Psoas muscle (tissue), 7 donors: ENCODE measurements at regions not wholly inside any gene's neighbourhood (a gene's known extent, or its start where the extent isn't known, plus 50 kb on each side); places are given as distances from the start of the nearest gene placed in this dataset.

ENCODE experiments used
- ATAC-seq, 4 donors: fragments of 200-7000 bp; cut with Tn5 transposase; one replicate each; pipeline ENCODE4 v1.9.1; 2020; ENCODE audit warnings: moderate library complexity in 3 of 4, mild to moderate bottlenecking in 2 of 4
- DNase-seq, 2 donors: peaks; one replicate each; pipeline ENCODE4 v3.0.0-alpha.2; 2020
- H3K27ac ChIP-seq: fragments of 200-600 bp; one replicate; pipeline ENCODE4 v1.8.0; 2022
- H3K27me3 ChIP-seq, 3 donors: fragments of 200-600 bp in 1 of 3; one replicate each; pipeline versions ENCODE4 v1.6.1 to v1.8.0; 2013 to 2022; ENCODE audit warnings: low read length in 2 of 3, mild to moderate bottlenecking in 2 of 3, moderate library complexity in 1 of 3; ENCODE audit not compliant: insufficient read depth in 3 of 3
- H3K36me3 ChIP-seq, 2 donors: fragments of 200-600 bp in 1 of 2; one replicate each; pipeline versions ENCODE4 v1.6.1 to v1.8.0; 2013 to 2022; ENCODE audit warnings: low read depth in 1 of 2, mild to moderate bottlenecking in 1 of 2, moderate library complexity in 1 of 2; ENCODE audit not compliant: insufficient read depth in 1 of 2
- H3K4me1 ChIP-seq: fragments of 200-600 bp; one replicate; pipeline ENCODE4 v1.8.0; 2022
- H3K4me3 ChIP-seq: fragments of 200-600 bp; one replicate; pipeline ENCODE4 v1.8.0; 2022; ENCODE audit warnings: mild to moderate bottlenecking
- H3K9me3 ChIP-seq: fragments of 200-600 bp; one replicate; pipeline ENCODE4 v1.8.0; 2022
- WGBS, 3 donors: extraction: QIAGEN DNeasy Blood & Tissue Kit; methylation state at CpG; one replicate each; pipeline versions ENCODE4 v1.1.6 to v1.1.7; 2013; 5-methylcytosine and 5-hydroxymethylcytosine counted together
- intact Hi-C, 2 donors: fragments of 100-400 bp; cut with DNase I; formaldehyde crosslinking; loops; one replicate each; pipeline versions ENCODE4 v1.11.0 to v1.14.2; 2022
- TF ChIP-seq, protein P1 (sequence below): fragments of 200-600 bp; IDR thresholded peaks from one replicate; pipeline ENCODE4 v1.8.0; 2022; ENCODE audit warnings: antibody characterized with exemption
- donor health status: healthy with polysubstance abuse.
- donor health status: DM: no; HTN: no; CAD: no; lungs with moderate emphysema.
- donor health status: Bipolar disorder and iron deficiency.
- donor health status: healthy.
- donor health status: DM: yes; HTN: yes; CAD: no.
- donor health status: DM: no; HTN: no; CAD: no.
- donor health status: DM: yes; HTN: yes; CAD: no.

DNA sequence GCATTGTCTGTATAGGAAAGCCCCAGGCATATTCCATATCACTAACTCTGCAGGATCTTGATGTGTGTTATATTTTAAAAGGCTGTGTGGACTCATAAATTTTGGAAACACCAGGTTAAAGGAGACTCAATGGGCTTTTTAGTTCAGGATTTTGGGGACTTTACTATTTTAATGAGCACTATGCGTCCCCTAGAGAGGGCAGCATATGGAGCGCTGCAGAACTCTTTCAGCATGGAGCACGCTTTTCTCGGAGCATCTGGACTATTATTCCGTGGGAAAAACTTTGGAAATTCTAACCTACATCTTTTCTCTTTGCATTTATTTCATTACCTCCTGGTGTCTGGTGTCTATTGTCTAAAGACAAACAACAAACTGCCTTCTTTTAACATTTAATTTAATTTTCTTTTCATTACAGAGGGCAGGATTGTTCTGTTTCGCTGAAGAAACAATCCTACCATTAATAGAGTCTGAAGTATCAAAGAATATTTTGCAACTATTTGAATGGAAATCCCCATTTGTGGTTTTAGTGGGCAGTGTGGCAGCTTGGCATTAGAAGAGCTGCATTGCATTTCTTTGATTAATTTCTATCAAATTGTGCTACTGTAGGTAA, 399.9 kb upstream of the HSF2 start:
- ATAC-seq (no peak), DNase-seq (no peak)
- no peak overlapping the region for H3K27ac ChIP-seq
- 74 to 78% (median 75%) methylated on average over 6 of the region's 6 CpGs for WGBS, 3 donors
- H3K36me3 ChIP-seq = no peaks in the 10 kb centered on the region
- no peaks in the 10 kb centered on the region for H3K27me3 ChIP-seq
- TF ChIP-seq, protein P1, sequence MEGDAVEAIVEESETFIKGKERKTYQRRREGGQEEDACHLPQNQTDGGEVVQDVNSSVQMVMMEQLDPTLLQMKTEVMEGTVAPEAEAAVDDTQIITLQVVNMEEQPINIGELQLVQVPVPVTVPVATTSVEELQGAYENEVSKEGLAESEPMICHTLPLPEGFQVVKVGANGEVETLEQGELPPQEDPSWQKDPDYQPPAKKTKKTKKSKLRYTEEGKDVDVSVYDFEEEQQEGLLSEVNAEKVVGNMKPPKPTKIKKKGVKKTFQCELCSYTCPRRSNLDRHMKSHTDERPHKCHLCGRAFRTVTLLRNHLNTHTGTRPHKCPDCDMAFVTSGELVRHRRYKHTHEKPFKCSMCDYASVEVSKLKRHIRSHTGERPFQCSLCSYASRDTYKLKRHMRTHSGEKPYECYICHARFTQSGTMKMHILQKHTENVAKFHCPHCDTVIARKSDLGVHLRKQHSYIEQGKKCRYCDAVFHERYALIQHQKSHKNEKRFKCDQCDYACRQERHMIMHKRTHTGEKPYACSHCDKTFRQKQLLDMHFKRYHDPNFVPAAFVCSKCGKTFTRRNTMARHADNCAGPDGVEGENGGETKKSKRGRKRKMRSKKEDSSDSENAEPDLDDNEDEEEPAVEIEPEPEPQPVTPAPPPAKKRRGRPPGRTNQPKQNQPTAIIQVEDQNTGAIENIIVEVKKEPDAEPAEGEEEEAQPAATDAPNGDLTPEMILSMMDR = no peak
- no peaks in the 10 kb centered on the region for H3K9me3 ChIP-seq
- no peaks in the 10 kb centered on the region for H3K4me1 ChIP-seq
- intact Hi-C loops = no loop called here
- H3K4me3 ChIP-seq = no peak overlapping the region

DNA sequence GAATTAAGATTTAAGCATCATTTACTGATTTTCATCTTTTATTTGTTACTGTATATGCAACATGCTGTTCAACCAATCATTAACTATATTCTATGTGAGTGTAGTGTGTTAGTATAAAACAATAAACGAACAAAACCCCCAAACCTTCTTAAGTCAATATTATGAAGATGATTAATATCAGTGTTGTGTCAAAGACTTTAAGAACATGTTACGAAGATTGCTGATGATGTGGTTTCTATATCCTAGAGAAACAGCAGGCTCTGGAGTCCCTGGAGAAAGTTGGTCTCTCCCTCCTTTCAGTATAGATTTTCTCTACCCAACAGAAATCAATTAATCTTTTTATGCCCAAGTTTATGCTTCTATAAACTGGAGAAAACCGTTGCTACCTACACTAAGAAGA, 393.8 kb upstream of the HSF2 start:
- intact Hi-C loops = no loop called here

DNA sequence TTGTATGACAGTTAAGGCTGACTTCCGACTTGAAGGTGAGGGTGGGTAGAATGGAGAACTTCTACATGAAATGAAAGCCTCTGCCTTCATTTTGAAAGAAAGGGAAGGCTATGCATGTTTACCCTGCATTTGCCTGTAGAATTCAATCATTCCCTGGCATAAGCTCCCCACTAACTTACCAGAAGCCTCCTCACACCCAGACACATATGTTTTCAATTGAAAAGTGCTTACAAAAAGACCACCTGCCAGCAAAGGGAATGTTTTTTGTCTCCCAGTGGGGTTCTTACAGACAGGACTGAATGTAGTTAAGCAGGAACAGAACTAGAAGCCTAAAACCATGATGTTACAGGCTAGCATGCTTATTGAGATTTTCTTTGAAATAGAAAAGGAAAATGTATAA, 392.1 kb upstream of the HSF2 start:
- ATAC-seq (no peak), DNase-seq (no peak)
- no peak overlapping the region for H3K4me3 ChIP-seq
- H3K4me1 ChIP-seq = peaks cover 5% of the 10 kb centered on the region
- H3K36me3 ChIP-seq = no peaks in the 10 kb centered on the region
- no peak overlapping the region for H3K27ac ChIP-seq
- 24 to 46% (median 44%) methylated on average over 1 of the region's 1 CpG for WGBS, 3 donors
- no peaks in the 10 kb centered on the region for H3K27me3 ChIP-seq
- TF ChIP-seq, protein P1 = no peak
- no peaks in the 10 kb centered on the region for H3K9me3 ChIP-seq
- intact Hi-C loops = no loop called here

More for the DNA sequence above, 393.8 kb upstream of the HSF2 start:
- H3K4me3 ChIP-seq = no peak overlapping the region
- ATAC-seq (no peak), DNase-seq (no peak)
- H3K4me1 ChIP-seq = no peaks in the 10 kb centered on the region
- 73 to 76% (median 74%) methylated on average over 3 of the region's 3 CpGs for WGBS, 3 donors
- no peaks in the 10 kb centered on the region for H3K36me3 ChIP-seq
- no peak overlapping the region for H3K27ac ChIP-seq
- H3K27me3 ChIP-seq = no peaks in the 10 kb centered on the region
- no peaks in the 10 kb centered on the region for H3K9me3 ChIP-seq
- TF ChIP-seq, protein P1 = no peak

DNA sequence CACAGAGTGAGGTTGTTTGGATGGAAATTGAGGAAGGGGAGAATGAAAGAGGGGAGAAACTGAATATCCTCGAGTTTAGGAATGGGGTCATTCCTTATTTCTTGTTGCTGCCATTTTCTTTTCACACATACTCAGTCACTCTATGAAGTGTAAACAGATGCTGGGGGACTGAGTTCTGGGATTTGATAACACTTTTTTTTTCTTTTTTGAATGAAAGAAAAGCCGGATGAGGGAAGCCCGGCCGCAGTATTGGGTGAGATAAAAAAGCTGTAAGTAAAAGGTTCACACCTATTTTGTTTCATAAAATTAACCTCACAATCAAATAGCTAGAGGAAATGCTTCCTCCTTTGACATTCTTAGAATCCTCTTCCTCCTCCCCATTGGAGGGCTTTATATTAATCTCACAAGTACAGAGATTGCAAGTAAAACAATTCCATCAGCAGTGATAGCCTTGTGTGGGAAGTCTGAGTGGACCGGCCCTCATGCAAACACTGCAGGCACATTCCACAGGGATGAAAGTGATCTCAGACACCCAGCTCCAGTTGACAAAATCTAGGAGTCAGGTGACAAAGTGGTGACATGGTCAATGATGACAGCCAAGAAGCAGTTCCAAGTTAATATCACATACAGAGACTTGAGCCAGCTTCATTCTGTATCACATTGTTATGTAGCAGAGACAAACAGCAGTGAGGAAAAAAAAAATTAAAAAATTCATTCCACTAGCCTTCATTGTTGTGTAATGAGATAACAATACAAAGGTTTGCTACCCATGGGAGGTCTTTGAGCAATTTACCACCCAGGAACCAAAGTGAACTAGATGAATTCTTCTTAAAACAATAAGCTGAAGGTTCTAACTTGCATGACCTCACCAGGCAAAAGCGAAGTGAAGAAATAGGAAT, 391.1 kb upstream of the HSF2 start:
- Histone ChIP-seq H3K4me1 (peaks cover 5% of the 10 kb centered on the region), H3K27me3 (no peaks in the 10 kb centered on the region), H3K9me3 (no peaks in the 10 kb centered on the region), H3K36me3 (no peaks in the 10 kb centered on the region), H3K27ac (no peak overlapping the region), H3K4me3 (no peak overlapping the region)
- 50 to 51% (median 50%) methylated on average over 6 of the region's 6 CpGs for WGBS, 3 donors
- ATAC-seq (peak; percentile 44 to 76 (median 58)), DNase-seq (no peak)
- intact Hi-C loops = no loop called here
- TF ChIP-seq, protein P1 = no peak
